ENCODE measurements at regions not wholly inside any gene's neighbourhood (a gene's known extent, or its start where the extent isn't known, plus 50 kb on each side); places are given as distances from the start of the nearest gene placed in this dataset.

GRCh38 chr2:64367444-64368232 is 86.3 kb upstream of the LGALSL start:
- H3K4me3 ChIP-seq (replicated peaks in 1 of 3; ENCODE audit: low read depth in 2 of 3, low read length in 3 of 3): no peak overlapping the region
- H3K9ac ChIP-seq (ENCODE audit: insufficient read depth, low read length, poor library complexity, severe bottlenecking): no peak overlapping the region
- TF ChIP-seq CTCF (IDR thresholded peaks at IDR 0.05): no peak
- H3K27ac ChIP-seq (ENCODE audit: low read depth in 1 of 2, low read length in 2 of 2): no peak overlapping the region
- Mint-ChIP-seq H3K4me1 (peaks cover 3% of the 10 kb centered on the region), H3K36me3 (no peaks in the 10 kb centered on the region), H3K9me3 (peaks cover 0 to 3% (median 0%) of the 10 kb centered on the region in 7 donors), H3K4me3 (no peak overlapping the region), H3K27me3 (ENCODE audit: low read depth in 3 of 3) (peaks cover 0 to 4% (median 2%) of the 10 kb centered on the region in 3 donors), H3K27ac (no peak overlapping the region)
- no peak for DNase-seq
- intact Hi-C loops (cut with micrococcal nuclease): no loop called here
- 89% methylated on average over 3 of the region's 7 CpGs for WGBS (ENCODE audit: insufficient coverage)
- no peaks in the 10 kb centered on the region for H3K27me3 ChIP-seq (ENCODE audit: control insufficient read depth in 2 of 2, insufficient read depth in 2 of 2, low read length in 2 of 2)
- no peaks in the 10 kb centered on the region for H3K9me3 ChIP-seq (replicated peaks in 1 of 2; ENCODE audit: control insufficient read depth in 1 of 2, insufficient read depth in 1 of 2, low read length in 2 of 2)
- no peaks in the 10 kb centered on the region for H3K4me1 ChIP-seq (ENCODE audit: control insufficient read depth in 1 of 2, insufficient read depth in 2 of 2, low read length in 2 of 2)
- no peak overlapping the region for H2AFZ ChIP-seq (ENCODE audit: insufficient read depth, low read depth, low read length, poor library complexity, severe bottlenecking)
- H3K4me2 ChIP-seq (replicated peaks; ENCODE audit: extremely low read depth, low read length, poor library complexity, severe bottlenecking): no peak overlapping the region
- no peaks in the 10 kb centered on the region for H3K79me2 ChIP-seq (ENCODE audit: insufficient read depth, low read length)
- H3K36me3 ChIP-seq (replicated peaks in 1 of 2; ENCODE audit: control insufficient read depth in 1 of 2, insufficient read depth in 2 of 2, low read length in 2 of 2): no peaks in the 10 kb centered on the region
- no peaks in the 10 kb centered on the region for H4K20me1 ChIP-seq (ENCODE audit: insufficient read depth, low read length)

- Mint-ChIP-seq H3K27ac (no peak overlapping the region), H3K27me3 (ENCODE audit: low read depth in 3 of 3) (peaks cover 0 to 2% (median 2%) of the 10 kb centered on the region in 3 donors), H3K9me3 (peaks cover 0 to 3% (median 0%) of the 10 kb centered on the region in 7 donors), H3K4me1 (peaks cover 3% of the 10 kb centered on the region), H3K36me3 (no peaks in the 10 kb centered on the region), H3K4me3 (no peak overlapping the region)
- no peak for DNase-seq
- Histone ChIP-seq H4K20me1 (ENCODE audit: insufficient read depth, low read length) (no peaks in the 10 kb centered on the region), H3K9ac (ENCODE audit: insufficient read depth, low read length, poor library complexity, severe bottlenecking) (no peak overlapping the region), H3K27me3 (ENCODE audit: control insufficient read depth in 2 of 2, insufficient read depth in 2 of 2, low read length in 2 of 2) (no peaks in the 10 kb centered on the region), H3K4me2 (replicated peaks; ENCODE audit: extremely low read depth, low read length, poor library complexity, severe bottlenecking) (no peak overlapping the region), H3K79me2 (ENCODE audit: insufficient read depth, low read length) (no peaks in the 10 kb centered on the region), H3K4me1 (ENCODE audit: control insufficient read depth in 1 of 2, insufficient read depth in 2 of 2, low read length in 2 of 2) (no peaks in the 10 kb centered on the region), H3K4me3 (replicated peaks in 1 of 3; ENCODE audit: low read depth in 2 of 3, low read length in 3 of 3) (no peak overlapping the region), H2AFZ (ENCODE audit: insufficient read depth, low read depth, low read length, poor library complexity, severe bottlenecking) (no peak overlapping the region), H3K27ac (ENCODE audit: low read depth in 1 of 2, low read length in 2 of 2) (no peak overlapping the region), H3K36me3 (replicated peaks in 1 of 2; ENCODE audit: control insufficient read depth in 1 of 2, insufficient read depth in 2 of 2, low read length in 2 of 2) (no peaks in the 10 kb centered on the region), H3K9me3 (replicated peaks in 1 of 2; ENCODE audit: control insufficient read depth in 1 of 2, insufficient read depth in 1 of 2, low read length in 2 of 2) (no peaks in the 10 kb centered on the region)
- 92% methylated on average over 6 of the region's 7 CpGs for WGBS (ENCODE audit: insufficient coverage)
- no peak for TF ChIP-seq CTCF (IDR thresholded peaks at IDR 0.05)
- intact Hi-C loops (cut with micrococcal nuclease): no loop called here
Measured at GRCh38 chr2:64369706-64370105, 84.3 kb upstream of the LGALSL start.
